Breast epithelium (tissue), 4 donors: ENCODE measurements at regions not wholly inside any gene's neighbourhood (a gene's known extent, or its start where the extent isn't known, plus 50 kb on each side); places are given as distances from the start of the nearest gene placed in this dataset.
A peak's percentile ranks its signal among the peaks of the same experiment; 100 is the strongest.

Experiments used
- DNase-seq, 2 donors: peaks; one replicate each; pipeline ENCODE4 v3.0.0-alpha.2; 2019; ENCODE audit warnings: low spot score in 2 of 2
- H3K27ac ChIP-seq, 2 donors: fragments of 200-600 bp; sonication (generic) in 1 of 2; one replicate each; pipeline ENCODE4 v1.5.1; 2016 to 2019; ENCODE audit warnings: mild to moderate bottlenecking in 1 of 2
- H3K27me3 ChIP-seq, 2 donors: fragments of 200-600 bp; sonication (generic) in 1 of 2; one replicate each; pipeline versions ENCODE4 v1.5.1 to v1.6.0; 2017 to 2019; ENCODE audit warnings: control low read depth in 1 of 2, mild to moderate bottlenecking in 1 of 2
- H3K36me3 ChIP-seq: fragments of 200-600 bp; one replicate; pipeline ENCODE4 v1.5.1; 2019
- H3K4me1 ChIP-seq, 2 donors: fragments of 200-600 bp; sonication (generic); one replicate each; pipeline ENCODE4 v1.5.1; 2016 to 2019; ENCODE audit warnings: control low read depth in 1 of 2
- H3K4me3 ChIP-seq, 3 donors: fragments of 200-600 bp; sonication (generic); 1 replicate in 2 of 3; 2 replicates in 1 of 3; pipeline ENCODE4 v1.5.1; 2016 to 2019; ENCODE audit warnings: mild to moderate bottlenecking in 3 of 3, moderate library complexity in 2 of 3
- H3K9me3 ChIP-seq, 2 donors: fragments of 200-600 bp; sonication (generic) in 1 of 2; one replicate each; pipeline ENCODE4 v1.5.1; 2016 to 2019; ENCODE audit warnings: control low read depth in 1 of 2
- CTCF ChIP-seq, 3 donors: fragments of 450-650 bp; IDR thresholded peaks; one replicate each; pipeline ENCODE4 v1.5.1; 2016 to 2017; ENCODE audit warnings: antibody characterized with exemption in 3 of 3, mild to moderate bottlenecking in 3 of 3, moderate library complexity in 3 of 3
- POLR2A ChIP-seq: fragments of 450-650 bp; IDR thresholded peaks from one replicate; pipeline ENCODE4 v1.6.1; 2016; ENCODE audit warnings: antibody characterized with exemption, mild to moderate bottlenecking, moderate library complexity
- POLR2AphosphoS5 ChIP-seq, 3 donors: sonication (generic); formaldehyde crosslinking; IDR thresholded peaks; one replicate each; pipeline ENCODE4 v1.6.1; 2017; ENCODE audit warnings: antibody characterized with exemption in 3 of 3
- intact Hi-C: fragments of 100-400 bp; cut with DNase I; formaldehyde crosslinking; loops from one replicate; pipeline ENCODE4 v1.15.1; 2023; ENCODE audit warnings: low total_unique reads

DNA sequence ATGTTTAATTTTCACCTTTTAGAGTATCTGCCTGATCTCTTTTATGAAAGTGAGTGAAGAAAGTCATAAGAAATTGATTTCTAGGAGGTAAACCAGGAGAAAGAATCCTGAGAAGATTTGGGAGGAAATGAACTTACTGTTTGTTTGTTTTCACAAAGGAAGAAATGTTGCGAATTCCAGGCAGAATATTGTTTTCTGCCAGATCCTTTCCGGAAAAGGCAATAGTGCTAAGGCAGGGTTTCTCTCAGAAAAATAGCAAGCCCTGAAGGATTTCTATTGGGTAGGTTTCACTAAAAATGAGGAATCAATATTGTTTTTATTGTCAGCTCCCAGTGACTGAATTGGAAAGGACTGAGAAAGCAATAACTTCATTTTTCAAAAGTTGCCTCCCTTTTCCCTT, 85.7 kb upstream of the TGFBR2 start:
- TF ChIP-seq POLR2AphosphoS5 (IDR thresholded peaks at IDR 0.05) (no peak), POLR2A (no peak), CTCF (IDR thresholded peaks at IDR 0.05) (no peak)
- Histone ChIP-seq H3K9me3 (no peaks in the 10 kb centered on the region), H3K36me3 (no peaks in the 10 kb centered on the region), H3K27ac (peak overlapping the region; percentile 48 to 64), H3K4me3 (no peak overlapping the region), H3K27me3 (no peaks in the 10 kb centered on the region), H3K4me1 (peaks cover 0 to 5% of the 10 kb centered on the region in 2 donors)
- DNase-seq, result no peak
- intact Hi-C loops, result no loop called here

DNA sequence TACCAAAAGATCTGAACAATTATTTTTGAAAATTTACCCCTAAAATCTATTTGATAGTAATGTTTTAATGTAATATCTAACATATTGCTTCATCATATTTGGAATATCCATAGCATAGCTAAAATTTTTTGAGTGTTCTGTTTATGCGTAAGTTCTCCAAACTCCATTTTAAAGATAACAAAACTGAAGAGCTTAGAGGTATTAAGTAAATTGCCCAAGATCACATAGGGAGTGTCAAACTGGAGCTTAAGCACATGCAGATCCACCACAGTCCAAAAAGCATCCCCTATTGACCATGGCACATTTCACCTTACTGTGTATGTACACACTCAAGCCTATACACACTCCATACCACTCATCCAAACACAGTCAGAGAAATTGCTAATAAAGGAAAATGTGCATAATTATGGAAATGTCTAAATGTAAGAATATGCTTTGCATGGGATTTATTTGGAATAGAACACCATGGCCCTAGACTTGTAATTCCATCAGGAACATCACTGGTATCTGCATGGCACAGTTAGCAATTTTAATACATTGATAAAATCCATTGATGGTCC, 85.2 kb upstream of the TGFBR2 start:
- intact Hi-C loops, result no loop called here
- H3K27me3 ChIP-seq, result no peaks in the 10 kb centered on the region
- no peak overlapping the region for H3K4me3 ChIP-seq
- peaks cover 0 to 5% of the 10 kb centered on the region in 2 donors for H3K4me1 ChIP-seq
- TF ChIP-seq POLR2A, result no peak
- peak overlapping the region; percentile 48 to 64 for H3K27ac ChIP-seq
- DNase-seq, result no peak
- H3K36me3 ChIP-seq, result no peaks in the 10 kb centered on the region
- H3K9me3 ChIP-seq, result no peaks in the 10 kb centered on the region

- Histone ChIP-seq H3K27ac (no peak overlapping the region), H3K4me1 (peaks cover 0 to 5% of the 10 kb centered on the region in 2 donors), H3K36me3 (no peaks in the 10 kb centered on the region), H3K4me3 (no peak overlapping the region), H3K9me3 (no peaks in the 10 kb centered on the region), H3K27me3 (no peaks in the 10 kb centered on the region)
- no peak for DNase-seq
- TF ChIP-seq POLR2AphosphoS5 (IDR thresholded peaks at IDR 0.05) (no peak), POLR2A (no peak), CTCF (IDR thresholded peaks at IDR 0.05) (no peak)
- intact Hi-C loops, result no loop called here
Measured at GRCh38 chr3:30522476-30522875, 83.9 kb upstream of the TGFBR2 start.

GRCh38 chr3:30523366-30523765, 83.0 kb upstream of the TGFBR2 start:
- no peak overlapping the region for H3K4me3 ChIP-seq
- peaks cover 0 to 5% of the 10 kb centered on the region in 2 donors for H3K4me1 ChIP-seq
- no peak for DNase-seq
- no peak overlapping the region for H3K27ac ChIP-seq
- intact Hi-C loops, result no loop called here
- no peaks in the 10 kb centered on the region for H3K9me3 ChIP-seq
- TF ChIP-seq POLR2A, result no peak
- no peak for TF ChIP-seq POLR2AphosphoS5 (IDR thresholded peaks at IDR 0.05)
- TF ChIP-seq CTCF (IDR thresholded peaks at IDR 0.05), result no peak
- H3K36me3 ChIP-seq, result no peaks in the 10 kb centered on the region
- H3K27me3 ChIP-seq, result no peaks in the 10 kb centered on the region

- Histone ChIP-seq H3K36me3 (no peaks in the 10 kb centered on the region), H3K9me3 (no peaks in the 10 kb centered on the region), H3K4me3 (no peak overlapping the region), H3K27ac (peak overlapping the region in 1 of 2 donors; percentile 26), H3K27me3 (no peaks in the 10 kb centered on the region), H3K4me1 (no peaks in the 10 kb centered on the region)
- intact Hi-C loops, result no loop called here
- no peak for DNase-seq
- TF ChIP-seq CTCF (IDR thresholded peaks at IDR 0.05), result no peak
- no peak for TF ChIP-seq POLR2A
- TF ChIP-seq POLR2AphosphoS5 (IDR thresholded peaks at IDR 0.05), result no peak
Measured at GRCh38 chr3:30524357-30525040, 81.9 kb upstream of the TGFBR2 start.
